ENCODE measurements at regions not wholly inside any gene's neighbourhood (a gene's known extent, or its start where the extent isn't known, plus 50 kb on each side); places are given as distances from the start of the nearest gene placed in this dataset.

- TF ChIP-seq POLR2A (IDR thresholded peaks at IDR 0.05) (no peak), CTCF (IDR thresholded peaks at IDR 0.05) (no peak)
These were observed 71.6 kb downstream of the CCDC71L start for GRCh38 chr7:106589198-106589879.

Data from Peyer's patch (tissue), 4 donors.